Neural cell (in vitro differentiated cells): ENCODE measurements at regions not wholly inside any gene's neighbourhood (a gene's known extent, or its start where the extent isn't known, plus 50 kb on each side); places are given as distances from the start of the nearest gene placed in this dataset.

Source experiments
- H2AFZ ChIP-seq: fragments of 200-600, 300-800 bp; sonication (generic), shearing (Covaris generic); 2 replicates; pipeline ENCODE4 v1.6.0; 2014; ENCODE audit warnings: low read depth, mild to moderate bottlenecking, antibody characterized with exemption, low read length, moderate library complexity
- H3F3A ChIP-seq: fragments of 200-600 bp; shearing (Covaris generic); 2 replicates; pipeline ENCODE4 v1.6.1; 2016; ENCODE audit warnings: mild to moderate bottlenecking, moderate library complexity, mixed read lengths, antibody characterized with exemption, low read length; ENCODE audit not compliant: insufficient read depth, poor library complexity, severe bottlenecking
- H3K27ac ChIP-seq: fragments of 200-600, 300-800 bp; sonication (generic), shearing (Covaris generic); 2 replicates; pipeline ENCODE4 v1.5.1; 2014; ENCODE audit warnings: mild to moderate bottlenecking, low read length, moderate library complexity
- H3K27me3 ChIP-seq: fragments of 300-800, 200-600 bp; sonication (generic), shearing (Covaris generic); 2 replicates; pipeline ENCODE4 v1.6.0; 2014; ENCODE audit warnings: mild to moderate bottlenecking, low read depth, low read length, moderate library complexity; ENCODE audit not compliant: insufficient read depth
- H3K36me3 ChIP-seq: fragments of 300-800, 200-600 bp; sonication (generic), shearing (Covaris generic); 2 replicates; pipeline ENCODE4 v1.5.1; 2014; ENCODE audit warnings: mild to moderate bottlenecking, antibody characterized with exemption, low read length, moderate library complexity; ENCODE audit not compliant: insufficient read depth
- H3K4me2 ChIP-seq: fragments of 300-800, 200-600 bp; sonication (generic), shearing (Covaris generic); 2 replicates; pipeline ENCODE4 v1.6.0; 2014; ENCODE audit warnings: mild to moderate bottlenecking, low read length
- H3K4me3 ChIP-seq: fragments of 300-800, 200-600 bp; sonication (generic), shearing (Covaris generic); 2 replicates; pipeline ENCODE4 v1.5.1; 2014; ENCODE audit warnings: mild to moderate bottlenecking, low read length, moderate library complexity
- H3K79me2 ChIP-seq: fragments of 200-600 bp; shearing (Covaris generic); replicated peaks from 2 replicates; pipeline ENCODE4 v1.6.0; 2014; ENCODE audit warnings: mild to moderate bottlenecking, low read length, moderate library complexity; ENCODE audit not compliant: insufficient read depth
- H3K9ac ChIP-seq: fragments of 300-800, 200-600 bp; sonication (generic), shearing (Covaris generic); 2 replicates; pipeline ENCODE4 v1.6.1; 2016; ENCODE audit warnings: mild to moderate bottlenecking, low read length, mixed read lengths
- H3K9me2 ChIP-seq: fragments of 200-600 bp; shearing (Covaris generic); 2 replicates; pipeline ENCODE4 v1.6.1; 2016; ENCODE audit warnings: mild to moderate bottlenecking, low read length, mixed read lengths; ENCODE audit not compliant: insufficient read depth
- H3K9me3 ChIP-seq: fragments of 200-600, 300-800 bp; sonication (generic), shearing (Covaris generic); 2 replicates; pipeline ENCODE4 v1.6.1; 2016; ENCODE audit warnings: mild to moderate bottlenecking, mixed run types, low read length, moderate library complexity, mixed read lengths
- H4K20me1 ChIP-seq: fragments of 200-600 bp; shearing (Covaris generic); 2 replicates; pipeline ENCODE4 v1.6.1; 2016; ENCODE audit warnings: mild to moderate bottlenecking, mixed run types; ENCODE audit not compliant: insufficient read depth
- EP300 ChIP-seq: fragments of 450-650 bp; conservative IDR thresholded peaks from 2 replicates; pipeline ENCODE4 v1.6.1; 2014; ENCODE audit warnings: antibody characterized with exemption, mild to moderate bottlenecking, moderate library complexity; ENCODE audit not compliant: poor library complexity, severe bottlenecking
- EZH2 ChIP-seq: fragments of 200-600, 300-800 bp; shearing (Covaris generic), sonication (generic); IDR thresholded peaks from 2 replicates; pipeline ENCODE4 v1.6.1; 2014; ENCODE audit warnings: antibody characterized with exemption, low read length, borderline replicate concordance, mild to moderate bottlenecking; ENCODE audit not compliant: insufficient read depth, poor library complexity, severe bottlenecking
- MXI1 ChIP-seq: fragments of 450-650 bp; conservative IDR thresholded peaks from 2 replicates; pipeline ENCODE4 v1.6.1; 2014; ENCODE audit warnings: antibody characterized with exemption, mild to moderate bottlenecking; ENCODE audit not compliant: poor library complexity, severe bottlenecking
- POLR2AphosphoS5 ChIP-seq: IDR thresholded peaks from 2 replicates; pipeline ENCODE4 v1.6.1; 2012
- RAD21 ChIP-seq: fragments of 450-650 bp; conservative IDR thresholded peaks from 2 replicates; pipeline ENCODE4 v1.6.1; 2014; ENCODE audit warnings: antibody characterized with exemption, mild to moderate bottlenecking, moderate library complexity
- TAF1 ChIP-seq: IDR thresholded peaks from 2 replicates; pipeline ENCODE4 v1.6.1; 2012; ENCODE audit warnings: low read depth
- TF ChIP-seq, protein P1 (sequence below): IDR thresholded peaks from 2 replicates; pipeline ENCODE4 v1.6.1; 2012; ENCODE audit warnings: borderline replicate concordance
- TF ChIP-seq, protein P2 (sequence below): fragments of 450-650 bp; IDR thresholded peaks from 2 replicates; pipeline ENCODE4 v1.5.1; 2014; ENCODE audit warnings: antibody characterized with exemption, mild to moderate bottlenecking, moderate library complexity; ENCODE audit not compliant: poor library complexity, severe bottlenecking

GRCh38 chr18:1895456-1896185 is 675.7 kb downstream of the METTL4 start:
- Histone ChIP-seq H3K9me3 (no peaks in the 10 kb centered on the region), H3K4me2 (no peak overlapping the region), H3K9me2 (no peaks in the 10 kb centered on the region), H2AFZ (no peak overlapping the region), H3K4me3 (no peak overlapping the region), H3K27ac (no peak overlapping the region), H3K27me3 (no peaks in the 10 kb centered on the region), H3K79me2 (no peaks in the 10 kb centered on the region), H4K20me1 (no peaks in the 10 kb centered on the region), H3K36me3 (no peaks in the 10 kb centered on the region), H3K9ac (no peak overlapping the region), H3F3A (no peaks in the 10 kb centered on the region)
- TF ChIP-seq MXI1 (no peak), EZH2 (no peak), EP300 (no peak)
- TF ChIP-seq, protein P1, sequence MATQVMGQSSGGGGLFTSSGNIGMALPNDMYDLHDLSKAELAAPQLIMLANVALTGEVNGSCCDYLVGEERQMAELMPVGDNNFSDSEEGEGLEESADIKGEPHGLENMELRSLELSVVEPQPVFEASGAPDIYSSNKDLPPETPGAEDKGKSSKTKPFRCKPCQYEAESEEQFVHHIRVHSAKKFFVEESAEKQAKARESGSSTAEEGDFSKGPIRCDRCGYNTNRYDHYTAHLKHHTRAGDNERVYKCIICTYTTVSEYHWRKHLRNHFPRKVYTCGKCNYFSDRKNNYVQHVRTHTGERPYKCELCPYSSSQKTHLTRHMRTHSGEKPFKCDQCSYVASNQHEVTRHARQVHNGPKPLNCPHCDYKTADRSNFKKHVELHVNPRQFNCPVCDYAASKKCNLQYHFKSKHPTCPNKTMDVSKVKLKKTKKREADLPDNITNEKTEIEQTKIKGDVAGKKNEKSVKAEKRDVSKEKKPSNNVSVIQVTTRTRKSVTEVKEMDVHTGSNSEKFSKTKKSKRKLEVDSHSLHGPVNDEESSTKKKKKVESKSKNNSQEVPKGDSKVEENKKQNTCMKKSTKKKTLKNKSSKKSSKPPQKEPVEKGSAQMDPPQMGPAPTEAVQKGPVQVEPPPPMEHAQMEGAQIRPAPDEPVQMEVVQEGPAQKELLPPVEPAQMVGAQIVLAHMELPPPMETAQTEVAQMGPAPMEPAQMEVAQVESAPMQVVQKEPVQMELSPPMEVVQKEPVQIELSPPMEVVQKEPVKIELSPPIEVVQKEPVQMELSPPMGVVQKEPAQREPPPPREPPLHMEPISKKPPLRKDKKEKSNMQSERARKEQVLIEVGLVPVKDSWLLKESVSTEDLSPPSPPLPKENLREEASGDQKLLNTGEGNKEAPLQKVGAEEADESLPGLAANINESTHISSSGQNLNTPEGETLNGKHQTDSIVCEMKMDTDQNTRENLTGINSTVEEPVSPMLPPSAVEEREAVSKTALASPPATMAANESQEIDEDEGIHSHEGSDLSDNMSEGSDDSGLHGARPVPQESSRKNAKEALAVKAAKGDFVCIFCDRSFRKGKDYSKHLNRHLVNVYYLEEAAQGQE = no peak

DNA sequence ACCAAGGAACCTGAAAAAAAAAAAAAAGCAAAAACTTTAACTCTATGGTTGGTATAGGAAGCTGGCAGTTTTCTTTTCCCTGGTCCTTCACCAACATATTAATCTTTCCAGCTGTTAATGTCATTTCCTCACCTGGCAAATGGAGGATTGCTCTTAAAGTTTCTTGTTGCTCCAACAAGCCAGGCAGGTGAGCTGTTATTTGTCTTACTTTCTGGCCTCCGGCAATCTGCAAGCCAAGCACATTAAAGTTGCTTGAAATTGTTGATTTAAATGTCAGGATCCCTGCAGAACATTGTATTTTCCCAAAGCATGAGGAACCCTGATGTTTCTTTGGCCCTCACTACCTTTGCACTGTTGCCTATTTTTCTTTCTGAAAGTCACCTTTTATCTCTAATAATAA is 664.9 kb downstream of the METTL4 start:
- H3F3A ChIP-seq = no peaks in the 10 kb centered on the region
- no peak overlapping the region for H3K4me2 ChIP-seq
- no peak overlapping the region for H3K9ac ChIP-seq
- no peak overlapping the region for H3K4me3 ChIP-seq
- no peaks in the 10 kb centered on the region for H3K9me2 ChIP-seq
- H3K79me2 ChIP-seq = no peaks in the 10 kb centered on the region
- no peaks in the 10 kb centered on the region for H3K36me3 ChIP-seq
- no peaks in the 10 kb centered on the region for H3K27me3 ChIP-seq
- no peak overlapping the region for H2AFZ ChIP-seq
- TF ChIP-seq POLR2AphosphoS5 = no peak
- TF ChIP-seq MXI1 = no peak
- no peak overlapping the region for H3K27ac ChIP-seq
- no peaks in the 10 kb centered on the region for H3K9me3 ChIP-seq
- no peaks in the 10 kb centered on the region for H4K20me1 ChIP-seq

- no peaks in the 10 kb centered on the region for H3K27me3 ChIP-seq
- H3K4me3 ChIP-seq = no peak overlapping the region
- H4K20me1 ChIP-seq = no peaks in the 10 kb centered on the region
- no peak overlapping the region for H2AFZ ChIP-seq
- TF ChIP-seq RAD21 = no peak
- TF ChIP-seq, protein P2, sequence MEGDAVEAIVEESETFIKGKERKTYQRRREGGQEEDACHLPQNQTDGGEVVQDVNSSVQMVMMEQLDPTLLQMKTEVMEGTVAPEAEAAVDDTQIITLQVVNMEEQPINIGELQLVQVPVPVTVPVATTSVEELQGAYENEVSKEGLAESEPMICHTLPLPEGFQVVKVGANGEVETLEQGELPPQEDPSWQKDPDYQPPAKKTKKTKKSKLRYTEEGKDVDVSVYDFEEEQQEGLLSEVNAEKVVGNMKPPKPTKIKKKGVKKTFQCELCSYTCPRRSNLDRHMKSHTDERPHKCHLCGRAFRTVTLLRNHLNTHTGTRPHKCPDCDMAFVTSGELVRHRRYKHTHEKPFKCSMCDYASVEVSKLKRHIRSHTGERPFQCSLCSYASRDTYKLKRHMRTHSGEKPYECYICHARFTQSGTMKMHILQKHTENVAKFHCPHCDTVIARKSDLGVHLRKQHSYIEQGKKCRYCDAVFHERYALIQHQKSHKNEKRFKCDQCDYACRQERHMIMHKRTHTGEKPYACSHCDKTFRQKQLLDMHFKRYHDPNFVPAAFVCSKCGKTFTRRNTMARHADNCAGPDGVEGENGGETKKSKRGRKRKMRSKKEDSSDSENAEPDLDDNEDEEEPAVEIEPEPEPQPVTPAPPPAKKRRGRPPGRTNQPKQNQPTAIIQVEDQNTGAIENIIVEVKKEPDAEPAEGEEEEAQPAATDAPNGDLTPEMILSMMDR = no peak
- TF ChIP-seq TAF1 = no peak
- TF ChIP-seq EP300 = no peak
- no peak for TF ChIP-seq MXI1
- TF ChIP-seq EZH2 = no peak
- H3K9me3 ChIP-seq = no peaks in the 10 kb centered on the region
- no peaks in the 10 kb centered on the region for H3F3A ChIP-seq
- no peaks in the 10 kb centered on the region for H3K9me2 ChIP-seq
- no peak overlapping the region for H3K4me2 ChIP-seq
- no peak overlapping the region for H3K27ac ChIP-seq
- H3K79me2 ChIP-seq = no peaks in the 10 kb centered on the region
- no peaks in the 10 kb centered on the region for H3K36me3 ChIP-seq
- H3K9ac ChIP-seq = no peak overlapping the region
These were observed 663.7 kb downstream of the METTL4 start for GRCh38 chr18:1907470-1908206.
